ACC112 (cell line): ENCODE measurements at regions not wholly inside any gene's neighbourhood (a gene's known extent, or its start where the extent isn't known, plus 50 kb on each side); places are given as distances from the start of the nearest gene placed in this dataset.

ENCODE experiments used
- H2AFZ ChIP-seq: fragments of 200-600 bp; sonication (generic); one replicate; pipeline ENCODE4 v1.6.0; 2017; ENCODE audit warnings: antibody characterized with exemption, low read length; ENCODE audit not compliant: unreplicated experiment
- H3K27ac ChIP-seq: fragments of 200-600 bp; sonication (generic); 2 replicates; pipeline ENCODE4 v1.5.1; 2014; ENCODE audit warnings: low read depth, mild to moderate bottlenecking, antibody characterized with exemption, low read length, moderate library complexity
- H3K27me3 ChIP-seq: fragments of 200-600 bp; sonication (generic); 2 replicates; pipeline ENCODE4 v1.6.1; 2014; ENCODE audit warnings: mild to moderate bottlenecking, antibody characterized with exemption, low read length, moderate library complexity, mixed read lengths; ENCODE audit not compliant: insufficient read depth
- H3K36me3 ChIP-seq: fragments of 200-600 bp; sonication (generic); 2 replicates; pipeline ENCODE4 v1.6.1; 2016; ENCODE audit warnings: mild to moderate bottlenecking, antibody characterized with exemption, low read length, moderate library complexity, mixed read lengths; ENCODE audit not compliant: insufficient read depth
- H3K4me1 ChIP-seq: fragments of 200-600 bp; sonication (generic); one replicate; pipeline ENCODE4 v1.6.1; 2016; ENCODE audit warnings: low read length, mixed read lengths; ENCODE audit not compliant: insufficient read depth, unreplicated experiment, control insufficient read depth
- H3K4me3 ChIP-seq: fragments of 200-600 bp; sonication (generic); 2 replicates; pipeline ENCODE4 v1.5.1; 2014; ENCODE audit warnings: mild to moderate bottlenecking, low read depth, low read length
- H3K79me2 ChIP-seq: fragments of 200-600 bp; sonication (generic); one replicate; pipeline ENCODE4 v1.6.0; 2016; ENCODE audit warnings: low read length; ENCODE audit not compliant: control insufficient read depth, unreplicated experiment, insufficient read depth

- H3K4me3 ChIP-seq: no peak overlapping the region
- H3K27ac ChIP-seq: no peak overlapping the region
- H3K4me1 ChIP-seq: peaks cover 15% of the 10 kb centered on the region
- no peaks in the 10 kb centered on the region for H3K36me3 ChIP-seq
- H2AFZ ChIP-seq: no peak overlapping the region
- no peaks in the 10 kb centered on the region for H3K79me2 ChIP-seq
- H3K27me3 ChIP-seq: no peaks in the 10 kb centered on the region
Measured at GRCh38 chr13:76713280-76713679, 172.9 kb downstream of the KCTD12 start.

GRCh38 chr13:76711550-76712182, 174.5 kb downstream of the KCTD12 start:
- no peaks in the 10 kb centered on the region for H3K27me3 ChIP-seq
- no peaks in the 10 kb centered on the region for H3K36me3 ChIP-seq
- H2AFZ ChIP-seq: no peak overlapping the region
- H3K4me3 ChIP-seq: no peak overlapping the region
- peak overlapping the region; percentile 65 for H3K27ac ChIP-seq
- H3K4me1 ChIP-seq: peaks cover 22% of the 10 kb centered on the region
- no peaks in the 10 kb centered on the region for H3K79me2 ChIP-seq

GRCh38 chr13:76709851-76710250, 176.4 kb downstream of the KCTD12 start:
- Histone ChIP-seq H2AFZ (no peak overlapping the region), H3K36me3 (no peaks in the 10 kb centered on the region), H3K79me2 (no peaks in the 10 kb centered on the region), H3K27ac (no peak overlapping the region), H3K4me3 (no peak overlapping the region), H3K4me1 (peaks cover 22% of the 10 kb centered on the region), H3K27me3 (no peaks in the 10 kb centered on the region)

GRCh38 chr13:76708138-76708688, 178.0 kb downstream of the KCTD12 start:
- H3K4me3 ChIP-seq: no peak overlapping the region
- H3K79me2 ChIP-seq: no peaks in the 10 kb centered on the region
- no peak overlapping the region for H3K27ac ChIP-seq
- H2AFZ ChIP-seq: no peak overlapping the region
- peaks cover 22% of the 10 kb centered on the region for H3K4me1 ChIP-seq
- H3K27me3 ChIP-seq: no peaks in the 10 kb centered on the region
- no peaks in the 10 kb centered on the region for H3K36me3 ChIP-seq

- Histone ChIP-seq H3K79me2 (no peaks in the 10 kb centered on the region), H2AFZ (no peak overlapping the region), H3K27me3 (no peaks in the 10 kb centered on the region), H3K4me1 (peaks cover 22% of the 10 kb centered on the region), H3K27ac (no peak overlapping the region), H3K4me3 (no peak overlapping the region), H3K36me3 (no peaks in the 10 kb centered on the region)
Measured at GRCh38 chr13:76707360-76707759, 178.8 kb downstream of the KCTD12 start.

GRCh38 chr13:76703621-76704288, 182.4 kb downstream of the KCTD12 start:
- Histone ChIP-seq H3K4me1 (peaks cover 7% of the 10 kb centered on the region), H3K4me3 (no peak overlapping the region), H3K36me3 (no peaks in the 10 kb centered on the region), H3K79me2 (no peaks in the 10 kb centered on the region), H2AFZ (no peak overlapping the region), H3K27me3 (no peaks in the 10 kb centered on the region), H3K27ac (no peak overlapping the region)

GRCh38 chr13:76703216-76703615, 183.0 kb downstream of the KCTD12 start:
- Histone ChIP-seq H2AFZ (no peak overlapping the region), H3K27ac (no peak overlapping the region), H3K79me2 (no peaks in the 10 kb centered on the region)

GRCh38 chr13:76697288-76697687, 188.9 kb downstream of the KCTD12 start:
- Histone ChIP-seq H3K27me3 (no peaks in the 10 kb centered on the region), H3K4me1 (peaks cover 8% of the 10 kb centered on the region), H2AFZ (no peak overlapping the region), H3K79me2 (no peaks in the 10 kb centered on the region), H3K4me3 (no peak overlapping the region), H3K36me3 (no peaks in the 10 kb centered on the region), H3K27ac (no peak overlapping the region)

More at GRCh38 chr13:76703216-76703615, 183.0 kb downstream of the KCTD12 start:
- Histone ChIP-seq H3K36me3 (no peaks in the 10 kb centered on the region), H3K27me3 (no peaks in the 10 kb centered on the region), H3K4me3 (no peak overlapping the region), H3K4me1 (peaks cover 7% of the 10 kb centered on the region)

GRCh38 chr13:76696370-76696769, 189.8 kb downstream of the KCTD12 start:
- H3K27ac ChIP-seq: no peak overlapping the region

GRCh38 chr13:76693086-76693485, 193.1 kb downstream of the KCTD12 start:
- no peak overlapping the region for H2AFZ ChIP-seq
- H3K79me2 ChIP-seq: no peaks in the 10 kb centered on the region
- H3K4me3 ChIP-seq: no peak overlapping the region
- peaks cover 10% of the 10 kb centered on the region for H3K4me1 ChIP-seq
- no peaks in the 10 kb centered on the region for H3K27me3 ChIP-seq
- H3K36me3 ChIP-seq: no peaks in the 10 kb centered on the region
- no peak overlapping the region for H3K27ac ChIP-seq

More at GRCh38 chr13:76696370-76696769, 189.8 kb downstream of the KCTD12 start:
- peaks cover 10% of the 10 kb centered on the region for H3K4me1 ChIP-seq
- peak overlapping the region; percentile 85 for H2AFZ ChIP-seq
- no peaks in the 10 kb centered on the region for H3K36me3 ChIP-seq
- no peak overlapping the region for H3K4me3 ChIP-seq
- H3K79me2 ChIP-seq: no peaks in the 10 kb centered on the region
- no peaks in the 10 kb centered on the region for H3K27me3 ChIP-seq

- Histone ChIP-seq H3K27me3 (no peaks in the 10 kb centered on the region), H3K4me3 (no peak overlapping the region), H2AFZ (peak overlapping the region; percentile 8), H3K79me2 (no peaks in the 10 kb centered on the region), H3K4me1 (peaks cover 10% of the 10 kb centered on the region), H3K36me3 (no peaks in the 10 kb centered on the region), H3K27ac (no peak overlapping the region)
Measured at GRCh38 chr13:76692346-76692745, 193.9 kb downstream of the KCTD12 start.
